ENCODE measurements at regions not wholly inside any gene's neighbourhood (a gene's known extent, or its start where the extent isn't known, plus 50 kb on each side); places are given as distances from the start of the nearest gene placed in this dataset.

DNA sequence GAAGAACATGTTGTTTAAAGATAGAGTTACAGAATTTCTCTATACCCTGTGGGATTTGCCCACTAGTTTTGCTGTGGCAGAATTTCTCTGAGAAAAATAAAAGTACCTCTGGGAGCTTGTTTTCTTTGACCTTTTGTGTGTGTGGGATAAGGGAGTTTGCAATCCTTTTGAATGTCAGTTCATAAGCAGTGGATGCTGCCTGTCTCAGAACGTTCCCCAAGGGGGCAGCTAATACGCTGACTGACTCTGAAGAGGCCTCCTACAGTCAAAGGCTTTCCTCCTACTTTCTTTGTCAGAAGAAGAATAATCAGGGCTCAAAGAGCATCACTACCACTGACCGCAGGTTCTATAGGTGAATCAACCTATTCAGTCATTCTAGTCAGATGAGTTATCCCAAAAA lies 140.6 kb downstream of the AASDHPPT start:
- Histone ChIP-seq H3K27me3 (no peaks in the 10 kb centered on the region), H3K4me3 (no peak overlapping the region), H3K4me1 (no peaks in the 10 kb centered on the region), H3K9me3 (peaks cover 0 to 7% of the 10 kb centered on the region in 2 donors), H3K27ac (no peak overlapping the region), H3K36me3 (no peaks in the 10 kb centered on the region)
- intact Hi-C loops (cut with DNase I), result no loop called here
- TF ChIP-seq, protein P1, sequence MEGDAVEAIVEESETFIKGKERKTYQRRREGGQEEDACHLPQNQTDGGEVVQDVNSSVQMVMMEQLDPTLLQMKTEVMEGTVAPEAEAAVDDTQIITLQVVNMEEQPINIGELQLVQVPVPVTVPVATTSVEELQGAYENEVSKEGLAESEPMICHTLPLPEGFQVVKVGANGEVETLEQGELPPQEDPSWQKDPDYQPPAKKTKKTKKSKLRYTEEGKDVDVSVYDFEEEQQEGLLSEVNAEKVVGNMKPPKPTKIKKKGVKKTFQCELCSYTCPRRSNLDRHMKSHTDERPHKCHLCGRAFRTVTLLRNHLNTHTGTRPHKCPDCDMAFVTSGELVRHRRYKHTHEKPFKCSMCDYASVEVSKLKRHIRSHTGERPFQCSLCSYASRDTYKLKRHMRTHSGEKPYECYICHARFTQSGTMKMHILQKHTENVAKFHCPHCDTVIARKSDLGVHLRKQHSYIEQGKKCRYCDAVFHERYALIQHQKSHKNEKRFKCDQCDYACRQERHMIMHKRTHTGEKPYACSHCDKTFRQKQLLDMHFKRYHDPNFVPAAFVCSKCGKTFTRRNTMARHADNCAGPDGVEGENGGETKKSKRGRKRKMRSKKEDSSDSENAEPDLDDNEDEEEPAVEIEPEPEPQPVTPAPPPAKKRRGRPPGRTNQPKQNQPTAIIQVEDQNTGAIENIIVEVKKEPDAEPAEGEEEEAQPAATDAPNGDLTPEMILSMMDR (IDR thresholded peaks at IDR 0.05), result no peak
- DNase-seq (ENCODE audit: low spot score in 2 of 2), result no peak

DNA sequence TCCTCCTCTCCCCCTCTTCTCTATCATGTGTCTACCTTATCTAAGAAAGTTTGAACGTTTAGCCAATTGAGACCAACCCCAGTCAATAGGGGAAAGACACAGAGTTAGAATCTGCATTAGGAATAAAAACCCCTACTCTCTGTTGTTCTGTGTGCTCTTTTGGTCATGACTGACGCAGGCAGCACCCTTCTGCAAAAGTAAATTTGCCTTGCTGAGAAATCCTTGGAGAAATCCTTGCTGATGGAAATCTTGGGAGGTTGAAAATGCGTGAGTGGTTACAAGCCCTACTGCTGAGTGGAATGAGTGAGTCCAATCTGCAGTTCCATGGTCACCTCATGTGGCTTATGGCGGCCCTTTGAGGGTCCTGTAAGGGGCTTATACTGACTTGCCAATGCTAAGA lies 145.2 kb downstream of the AASDHPPT start:
- intact Hi-C loops (cut with DNase I), result no loop called here
- H3K9me3 ChIP-seq, result peaks cover 0 to 16% of the 10 kb centered on the region in 2 donors
- H3K36me3 ChIP-seq, result no peaks in the 10 kb centered on the region
- H3K4me1 ChIP-seq, result no peaks in the 10 kb centered on the region
- H3K4me3 ChIP-seq, result no peak overlapping the region
- no peaks in the 10 kb centered on the region for H3K27me3 ChIP-seq
- TF ChIP-seq, protein P1 (IDR thresholded peaks at IDR 0.05), result no peak
- no peak for DNase-seq (ENCODE audit: low spot score in 2 of 2)
- H3K27ac ChIP-seq, result no peak overlapping the region

GRCh38 chr11:106224172-106224571 lies 146.7 kb downstream of the AASDHPPT start:
- Histone ChIP-seq H3K4me1 (no peaks in the 10 kb centered on the region), H3K36me3 (no peaks in the 10 kb centered on the region), H3K9me3 (peaks cover 0 to 16% of the 10 kb centered on the region in 2 donors), H3K27ac (no peak overlapping the region), H3K27me3 (no peaks in the 10 kb centered on the region), H3K4me3 (no peak overlapping the region)
- intact Hi-C loops (cut with DNase I), result no loop called here
- DNase-seq (ENCODE audit: low spot score in 2 of 2), result no peak
- TF ChIP-seq, protein P1 (IDR thresholded peaks at IDR 0.05), result no peak

DNA sequence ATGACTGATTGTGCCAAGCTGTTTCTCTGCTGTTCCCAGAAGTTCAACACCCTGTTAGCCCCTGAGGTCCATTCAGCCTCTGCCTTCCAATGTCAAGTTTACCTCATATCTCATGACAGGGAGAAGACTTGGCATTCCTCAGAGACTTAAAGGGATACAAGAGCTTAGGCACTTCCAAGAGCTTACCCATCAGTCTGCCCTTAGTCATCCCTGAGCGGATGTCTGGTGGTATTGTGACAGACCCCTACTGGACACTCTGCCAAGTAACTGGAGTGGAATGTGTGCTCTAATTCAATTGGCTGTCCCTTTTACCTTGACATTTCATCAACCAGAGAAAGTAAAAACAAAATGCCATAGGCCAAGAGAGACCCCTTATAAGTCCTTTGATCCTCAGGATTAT lies 151.5 kb downstream of the AASDHPPT start:
- Histone ChIP-seq H3K4me3 (no peak overlapping the region), H3K4me1 (no peaks in the 10 kb centered on the region), H3K36me3 (no peaks in the 10 kb centered on the region), H3K9me3 (peaks cover 0 to 5% of the 10 kb centered on the region in 2 donors), H3K27me3 (no peaks in the 10 kb centered on the region), H3K27ac (no peak overlapping the region)
- TF ChIP-seq, protein P1 (IDR thresholded peaks at IDR 0.05), result no peak
- intact Hi-C loops (cut with DNase I), result no loop called here
- no peak for DNase-seq (ENCODE audit: low spot score in 2 of 2)

DNA sequence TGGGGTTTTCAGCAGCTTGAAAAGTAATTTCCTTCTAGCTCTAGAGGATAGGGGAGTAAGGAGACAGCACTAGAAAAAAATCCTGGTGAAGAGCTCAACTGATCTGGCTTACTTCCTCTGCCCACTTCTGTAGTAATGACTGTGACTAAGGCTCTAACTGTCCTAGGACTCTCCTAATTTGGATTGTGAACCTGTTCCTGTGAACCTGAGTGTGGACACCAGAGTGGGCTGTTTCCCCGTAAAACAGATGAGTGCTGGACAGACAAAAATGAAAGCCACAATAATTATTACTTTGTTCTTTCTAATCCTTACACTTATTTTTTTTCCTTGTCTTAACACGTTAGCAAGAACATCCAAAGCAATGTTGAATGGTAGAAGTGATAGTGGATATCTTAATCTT lies 154.1 kb downstream of the AASDHPPT start:
- Histone ChIP-seq H3K4me1 (no peaks in the 10 kb centered on the region), H3K36me3 (no peaks in the 10 kb centered on the region), H3K27me3 (no peaks in the 10 kb centered on the region), H3K9me3 (peaks cover 0 to 5% of the 10 kb centered on the region in 2 donors), H3K27ac (no peak overlapping the region), H3K4me3 (no peak overlapping the region)
- TF ChIP-seq, protein P1 (IDR thresholded peaks at IDR 0.05), result no peak
- DNase-seq (ENCODE audit: low spot score in 2 of 2), result no peak
- intact Hi-C loops (cut with DNase I), result no loop called here

DNA sequence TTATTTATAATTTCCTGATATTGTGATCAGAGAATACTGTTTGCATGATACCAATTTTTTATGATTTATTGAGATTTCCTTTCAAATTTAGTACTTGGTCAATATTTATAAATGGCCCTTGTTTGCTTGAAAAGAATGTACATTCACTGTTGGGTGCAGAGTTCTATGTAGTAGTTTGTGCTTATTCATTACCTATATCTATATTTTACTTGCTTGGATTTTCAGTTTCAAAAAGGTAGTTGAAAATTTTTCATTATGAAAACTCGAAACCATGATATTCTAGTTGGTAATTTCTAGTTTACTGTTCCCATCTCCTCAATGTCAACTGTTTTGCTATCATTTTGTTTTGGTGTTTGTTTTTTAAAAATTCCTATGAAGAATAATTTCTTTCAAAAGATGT lies 155.7 kb downstream of the AASDHPPT start:
- Histone ChIP-seq H3K36me3 (no peaks in the 10 kb centered on the region), H3K27ac (no peak overlapping the region), H3K9me3 (peaks cover 0 to 5% of the 10 kb centered on the region in 2 donors), H3K4me1 (no peaks in the 10 kb centered on the region), H3K27me3 (no peaks in the 10 kb centered on the region), H3K4me3 (no peak overlapping the region)
- DNase-seq (ENCODE audit: low spot score in 2 of 2), result no peak
- intact Hi-C loops (cut with DNase I), result no loop called here
- TF ChIP-seq, protein P1 (IDR thresholded peaks at IDR 0.05), result no peak

Measured in ascending aorta (tissue), 2 donors.